HCT116 (cell line): ENCODE measurements at regions not wholly inside any gene's neighbourhood (a gene's known extent, or its start where the extent isn't known, plus 50 kb on each side); places are given as distances from the start of the nearest gene placed in this dataset.

Experiments
- ATAC-seq: fragments of 200-7000 bp; cut with Tn5 transposase; 2 replicates; pipeline ENCODE4 v1.9.1; 2020; ENCODE audit warnings: mild to moderate bottlenecking, moderate library complexity
- BruUV-seq: library from RNA; stranded (reverse); fragments of 400-500 nt; replicated peaks from 2 replicates; lab custom pipeline; 2021; lab: Mats Ljungman, UMichigan
- CTCF ChIA-PET: fragments of 300-600 bp; sonication (Branson Sonifier 250); formaldehyde crosslinking; loops from one replicate; lab custom pipeline; 2021; ENCODE audit warnings: antibody characterized with exemption; lab: Charles Lee
- POLR2A ChIA-PET: fragments of 300-600, 350-600 bp; sonication (Branson Sonifier 250); formaldehyde crosslinking; loops from one replicate; lab custom pipeline; 2021; ENCODE audit warnings: antibody characterized with exemption; lab: Charles Lee
- RAD21 ChIA-PET, 2 experiments: fragments of 300-600 bp; sonication (Branson Sonifier 250); formaldehyde crosslinking; loops; one replicate each; lab custom pipeline; 2023; ENCODE audit warnings: low total read pairs in 2 of 2; ENCODE audit not compliant: uncharacterized antibody in 2 of 2, unreplicated experiment in 2 of 2, low non-redundant PET in 1 of 2; lab: Charles Lee
- DNase-seq: peaks from one replicate; pipeline ENCODE4 v3.0.0-alpha.2; 2010; ENCODE audit warnings: low read depth, low spot score
- H2AFZ ChIP-seq: fragments of 200-600 bp; shearing (Covaris generic), sonication (generic); 2 replicates; pipeline ENCODE4 v1.6.1; 2017; ENCODE audit warnings: low read depth, mixed run types, mixed read lengths, antibody characterized with exemption, low read length; ENCODE audit not compliant: poor library complexity, severe bottlenecking
- H3K27ac ChIP-seq: 2 replicates; pipeline ENCODE4 v1.5.1; 2012; ENCODE audit warnings: low read depth, low read length
- H3K27me3 ChIP-seq: fragments of 200-600 bp; sonication (generic); 2 replicates; pipeline ENCODE4 v1.6.1; 2016; ENCODE audit warnings: mixed run types, low read length, mixed read lengths; ENCODE audit not compliant: insufficient read depth
- H3K36me3 ChIP-seq, 2 experiments: fragments of 200-500 bp in 1 of 2; fragments of 200-600 bp in 1 of 2; sonication (Bioruptor generic) in 1 of 2; sonication (generic) in 1 of 2; 2 replicates each; pipeline versions ENCODE4 v1.5.1 to v1.6.1; 2014 to 2016; ENCODE audit warnings: low read length in 2 of 2, inconsistent platforms in 1 of 2, mixed read lengths in 1 of 2, mixed run types in 1 of 2; ENCODE audit not compliant: insufficient read depth in 2 of 2, control insufficient read depth in 1 of 2
- H3K4me1 ChIP-seq, 2 experiments: fragments of 200-600 bp in 1 of 2; sonication (generic) in 1 of 2; 2 replicates each; pipeline versions ENCODE4 v1.5.1 to v1.6.1; 2012 to 2017; ENCODE audit warnings: low read length in 2 of 2, inconsistent platforms in 1 of 2, mild to moderate bottlenecking in 1 of 2, mixed read lengths in 1 of 2, mixed run types in 1 of 2, moderate library complexity in 1 of 2; ENCODE audit not compliant: insufficient read depth in 2 of 2, control insufficient read depth in 1 of 2
- H3K4me2 ChIP-seq: fragments of 200-600 bp; sonication (generic); 2 replicates; pipeline ENCODE4 v1.6.1; 2017; ENCODE audit warnings: mixed run types, low read length, mixed read lengths
- H3K4me3 ChIP-seq, 2 experiments: fragments of 200-600 bp in 1 of 2; sonication (generic) in 1 of 2; replicated peaks in 1 of 2; 2 replicates each; pipeline ENCODE4 v1.5.1; 2011 to 2016; ENCODE audit warnings: low read length in 2 of 2, control low read depth in 1 of 2, low read depth in 1 of 2, mild to moderate bottlenecking in 1 of 2, mixed read lengths in 1 of 2, mixed run types in 1 of 2
- H3K79me2 ChIP-seq: fragments of 200-600 bp; sonication (generic); 2 replicates; pipeline ENCODE4 v1.6.1; 2017; ENCODE audit warnings: mild to moderate bottlenecking, mixed run types, low read length, moderate library complexity, mixed read lengths; ENCODE audit not compliant: insufficient read depth
- H3K9ac ChIP-seq: fragments of 200-600 bp; sonication (generic); 2 replicates; pipeline ENCODE4 v1.6.1; 2016; ENCODE audit warnings: low read length, mixed read lengths
- H3K9me2 ChIP-seq: fragments of 200-600 bp; sonication (generic), shearing (Covaris generic); 2 replicates; pipeline ENCODE4 v1.6.1; 2017; ENCODE audit warnings: mixed run types, mild to moderate bottlenecking, moderate library complexity; ENCODE audit not compliant: insufficient read depth
- H3K9me3 ChIP-seq, 2 experiments: fragments of 200-500 bp in 1 of 2; fragments of 200-600 bp in 1 of 2; sonication (Bioruptor generic) in 1 of 2; sonication (generic) in 1 of 2; 2 replicates each; pipeline ENCODE4 v1.6.1; 2014 to 2017; ENCODE audit warnings: low read length in 2 of 2, mixed read lengths in 2 of 2, inconsistent platforms in 1 of 2, low read depth in 1 of 2, mild to moderate bottlenecking in 1 of 2, mixed run types in 1 of 2, moderate library complexity in 1 of 2; ENCODE audit not compliant: control insufficient read depth in 1 of 2, insufficient read depth in 1 of 2
- H4K20me1 ChIP-seq: fragments of 200-600 bp; sonication (generic), shearing (Covaris generic); 2 replicates; pipeline ENCODE4 v1.6.1; 2017; ENCODE audit warnings: mixed run types, mild to moderate bottlenecking, moderate library complexity; ENCODE audit not compliant: insufficient read depth
- CBX3 ChIP-seq: IDR thresholded peaks from 2 replicates; pipeline ENCODE4 v1.6.1; 2012; ENCODE audit warnings: low read depth
- CEBPB ChIP-seq: IDR thresholded peaks from 2 replicates; pipeline ENCODE4 v1.6.1; 2012; ENCODE audit warnings: low read depth
- EGR1 ChIP-seq: IDR thresholded peaks from 2 replicates; pipeline ENCODE4 v1.6.1; 2012; ENCODE audit warnings: low read depth
- ELF1 ChIP-seq: IDR thresholded peaks from 2 replicates; pipeline ENCODE4 v1.6.1; 2012; ENCODE audit warnings: low read depth, borderline replicate concordance
- EZH2 ChIP-seq: fragments of 200-600 bp; sonication (generic); IDR thresholded peaks from 2 replicates; pipeline ENCODE4 v1.6.1; 2017; ENCODE audit warnings: antibody characterized with exemption, mixed run types
- EZH2phosphoT487 ChIP-seq: fragments of 200-600 bp; IDR thresholded peaks from 2 replicates; pipeline ENCODE4 v1.6.1; 2018; ENCODE audit warnings: antibody characterized with exemption, borderline replicate concordance
- FOSL1 ChIP-seq: IDR thresholded peaks from 2 replicates; pipeline ENCODE4 v1.6.1; 2012; ENCODE audit warnings: low read depth
- JUND ChIP-seq: IDR thresholded peaks from 2 replicates; pipeline ENCODE4 v1.6.1; 2012
- POLR2A ChIP-seq: IDR thresholded peaks from 2 replicates; pipeline ENCODE4 v1.7.0; 2011; ENCODE audit warnings: borderline replicate concordance; ENCODE audit not compliant: insufficient read depth, insufficient read length; ENCODE audit errors: extremely low read depth
- POLR2AphosphoS5 ChIP-seq: IDR thresholded peaks from 2 replicates; pipeline ENCODE4 v1.6.1; 2011; ENCODE audit warnings: mild to moderate bottlenecking, low read depth, low read length, moderate library complexity
- SRF ChIP-seq: IDR thresholded peaks from 2 replicates; pipeline ENCODE4 v1.6.1; 2012; ENCODE audit warnings: low read depth
- TCF7L2 ChIP-seq: IDR thresholded peaks from 2 replicates; pipeline ENCODE4 v1.7.0; 2011; ENCODE audit warnings: borderline replicate concordance, inconsistent platforms; ENCODE audit not compliant: insufficient read depth, insufficient read length; ENCODE audit errors: extremely low read depth
- YY1 ChIP-seq: IDR thresholded peaks from 2 replicates; pipeline ENCODE4 v1.6.1; 2011; ENCODE audit warnings: low read length, low read depth, moderate library complexity, mild to moderate bottlenecking; ENCODE audit not compliant: insufficient replicate concordance; ENCODE audit errors: extremely low read depth
- ZNF274 ChIP-seq: fragments of 200-500 bp; sonication (Bioruptor generic); IDR thresholded peaks from 2 replicates; pipeline ENCODE4 v1.6.1; 2014; ENCODE audit warnings: mild to moderate bottlenecking, low read depth, low read length, inconsistent platforms
- intact Hi-C: fragments of 100-400 bp; cut with micrococcal nuclease; formaldehyde crosslinking; loops from 2 replicates; pipeline ENCODE4 v1.10.0; 2022
- TF ChIP-seq, protein P1 (sequence below): IDR thresholded peaks from 2 replicates; pipeline ENCODE4 v1.6.1; 2012
- TF ChIP-seq, protein P2 (sequence below): IDR thresholded peaks from 2 replicates; pipeline ENCODE4 v1.6.1; 2011; ENCODE audit warnings: mild to moderate bottlenecking, low read length, moderate library complexity; ENCODE audit not compliant: insufficient replicate concordance; ENCODE audit errors: extremely low read depth
- TF ChIP-seq, protein P3 (sequence below): IDR thresholded peaks from 2 replicates; pipeline ENCODE4 v1.6.1; 2012; ENCODE audit warnings: low read depth
- TF ChIP-seq, protein P4 (sequence below), 3 experiments: fragments of 200-600 bp in 1 of 3; sonication (generic) in 1 of 3; IDR thresholded peaks in 2 of 3; conservative IDR thresholded peaks in 1 of 3; 2 replicates each; pipeline ENCODE4 v1.5.1; 2012 to 2017; ENCODE audit warnings: low read depth in 2 of 3, low read length in 2 of 3, antibody characterized with exemption in 1 of 3, borderline replicate concordance in 1 of 3, control low read depth in 1 of 3, mild to moderate bottlenecking in 1 of 3, mixed read lengths in 1 of 3, mixed run types in 1 of 3, moderate library complexity in 1 of 3; ENCODE audit not compliant: insufficient read depth in 1 of 3
- TF ChIP-seq, protein P5 (sequence below): IDR thresholded peaks from 2 replicates; pipeline ENCODE4 v1.6.1; 2012

DNA sequence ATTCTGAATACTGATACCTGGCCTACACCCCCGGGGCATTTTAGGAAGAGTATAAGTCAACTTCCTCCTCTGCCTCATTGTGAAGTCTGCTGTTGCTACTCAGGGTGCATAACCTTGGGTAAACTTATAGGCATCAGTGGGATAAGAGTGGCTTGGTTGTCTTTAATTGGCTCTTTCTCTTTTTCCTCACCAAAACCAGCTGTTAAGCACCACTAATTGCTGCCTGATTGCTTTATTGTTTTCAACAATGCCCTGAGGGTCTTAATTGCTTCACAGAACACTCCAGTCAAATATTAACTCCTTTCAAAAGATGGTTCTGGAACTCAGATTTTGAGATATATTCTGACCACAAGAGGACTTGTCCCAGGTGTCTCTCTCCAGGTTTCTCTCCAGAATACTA lies 337.0 kb upstream of the MAGEB16 start:
- DNase-seq = no peak
- intact Hi-C loops = no loop called here
- no peaks in the 10 kb centered on the region for H4K20me1 ChIP-seq
- H3K27ac ChIP-seq = no peak overlapping the region
- POLR2A ChIA-PET = no interaction called here
- RAD21 ChIA-PET = no interaction called here
- no peaks in the 10 kb centered on the region for H3K9me3 ChIP-seq
- no TSS peak for BruUV-seq
- no peak overlapping the region for H3K4me3 ChIP-seq
- no peak for TF ChIP-seq YY1
- TF ChIP-seq, protein P1, sequence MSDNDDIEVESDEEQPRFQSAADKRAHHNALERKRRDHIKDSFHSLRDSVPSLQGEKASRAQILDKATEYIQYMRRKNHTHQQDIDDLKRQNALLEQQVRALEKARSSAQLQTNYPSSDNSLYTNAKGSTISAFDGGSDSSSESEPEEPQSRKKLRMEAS = no peak
- TF ChIP-seq ZNF274 = no peak
- TF ChIP-seq POLR2AphosphoS5 = no peak
- TF ChIP-seq EZH2phosphoT487 = no peak
- TF ChIP-seq, protein P2, sequence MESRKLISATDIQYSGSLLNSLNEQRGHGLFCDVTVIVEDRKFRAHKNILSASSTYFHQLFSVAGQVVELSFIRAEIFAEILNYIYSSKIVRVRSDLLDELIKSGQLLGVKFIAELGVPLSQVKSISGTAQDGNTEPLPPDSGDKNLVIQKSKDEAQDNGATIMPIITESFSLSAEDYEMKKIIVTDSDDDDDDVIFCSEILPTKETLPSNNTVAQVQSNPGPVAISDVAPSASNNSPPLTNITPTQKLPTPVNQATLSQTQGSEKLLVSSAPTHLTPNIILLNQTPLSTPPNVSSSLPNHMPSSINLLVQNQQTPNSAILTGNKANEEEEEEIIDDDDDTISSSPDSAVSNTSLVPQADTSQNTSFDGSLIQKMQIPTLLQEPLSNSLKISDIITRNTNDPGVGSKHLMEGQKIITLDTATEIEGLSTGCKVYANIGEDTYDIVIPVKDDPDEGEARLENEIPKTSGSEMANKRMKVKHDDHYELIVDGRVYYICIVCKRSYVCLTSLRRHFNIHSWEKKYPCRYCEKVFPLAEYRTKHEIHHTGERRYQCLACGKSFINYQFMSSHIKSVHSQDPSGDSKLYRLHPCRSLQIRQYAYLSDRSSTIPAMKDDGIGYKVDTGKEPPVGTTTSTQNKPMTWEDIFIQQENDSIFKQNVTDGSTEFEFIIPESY = no peak
- TF ChIP-seq, protein P3, sequence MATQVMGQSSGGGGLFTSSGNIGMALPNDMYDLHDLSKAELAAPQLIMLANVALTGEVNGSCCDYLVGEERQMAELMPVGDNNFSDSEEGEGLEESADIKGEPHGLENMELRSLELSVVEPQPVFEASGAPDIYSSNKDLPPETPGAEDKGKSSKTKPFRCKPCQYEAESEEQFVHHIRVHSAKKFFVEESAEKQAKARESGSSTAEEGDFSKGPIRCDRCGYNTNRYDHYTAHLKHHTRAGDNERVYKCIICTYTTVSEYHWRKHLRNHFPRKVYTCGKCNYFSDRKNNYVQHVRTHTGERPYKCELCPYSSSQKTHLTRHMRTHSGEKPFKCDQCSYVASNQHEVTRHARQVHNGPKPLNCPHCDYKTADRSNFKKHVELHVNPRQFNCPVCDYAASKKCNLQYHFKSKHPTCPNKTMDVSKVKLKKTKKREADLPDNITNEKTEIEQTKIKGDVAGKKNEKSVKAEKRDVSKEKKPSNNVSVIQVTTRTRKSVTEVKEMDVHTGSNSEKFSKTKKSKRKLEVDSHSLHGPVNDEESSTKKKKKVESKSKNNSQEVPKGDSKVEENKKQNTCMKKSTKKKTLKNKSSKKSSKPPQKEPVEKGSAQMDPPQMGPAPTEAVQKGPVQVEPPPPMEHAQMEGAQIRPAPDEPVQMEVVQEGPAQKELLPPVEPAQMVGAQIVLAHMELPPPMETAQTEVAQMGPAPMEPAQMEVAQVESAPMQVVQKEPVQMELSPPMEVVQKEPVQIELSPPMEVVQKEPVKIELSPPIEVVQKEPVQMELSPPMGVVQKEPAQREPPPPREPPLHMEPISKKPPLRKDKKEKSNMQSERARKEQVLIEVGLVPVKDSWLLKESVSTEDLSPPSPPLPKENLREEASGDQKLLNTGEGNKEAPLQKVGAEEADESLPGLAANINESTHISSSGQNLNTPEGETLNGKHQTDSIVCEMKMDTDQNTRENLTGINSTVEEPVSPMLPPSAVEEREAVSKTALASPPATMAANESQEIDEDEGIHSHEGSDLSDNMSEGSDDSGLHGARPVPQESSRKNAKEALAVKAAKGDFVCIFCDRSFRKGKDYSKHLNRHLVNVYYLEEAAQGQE = no peak
- TF ChIP-seq CEBPB = no peak
- TF ChIP-seq TCF7L2 = no peak
- TF ChIP-seq, protein P4, sequence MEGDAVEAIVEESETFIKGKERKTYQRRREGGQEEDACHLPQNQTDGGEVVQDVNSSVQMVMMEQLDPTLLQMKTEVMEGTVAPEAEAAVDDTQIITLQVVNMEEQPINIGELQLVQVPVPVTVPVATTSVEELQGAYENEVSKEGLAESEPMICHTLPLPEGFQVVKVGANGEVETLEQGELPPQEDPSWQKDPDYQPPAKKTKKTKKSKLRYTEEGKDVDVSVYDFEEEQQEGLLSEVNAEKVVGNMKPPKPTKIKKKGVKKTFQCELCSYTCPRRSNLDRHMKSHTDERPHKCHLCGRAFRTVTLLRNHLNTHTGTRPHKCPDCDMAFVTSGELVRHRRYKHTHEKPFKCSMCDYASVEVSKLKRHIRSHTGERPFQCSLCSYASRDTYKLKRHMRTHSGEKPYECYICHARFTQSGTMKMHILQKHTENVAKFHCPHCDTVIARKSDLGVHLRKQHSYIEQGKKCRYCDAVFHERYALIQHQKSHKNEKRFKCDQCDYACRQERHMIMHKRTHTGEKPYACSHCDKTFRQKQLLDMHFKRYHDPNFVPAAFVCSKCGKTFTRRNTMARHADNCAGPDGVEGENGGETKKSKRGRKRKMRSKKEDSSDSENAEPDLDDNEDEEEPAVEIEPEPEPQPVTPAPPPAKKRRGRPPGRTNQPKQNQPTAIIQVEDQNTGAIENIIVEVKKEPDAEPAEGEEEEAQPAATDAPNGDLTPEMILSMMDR (IDR thresholded peaks at IDR 0.05 in 2 of 3, conservative IDR thresholded peaks at IDR 0.05 in 1 of 3; ENCODE audit: borderline replicate concordance in 1 of 3, insufficient read depth in 1 of 3, low read depth in 2 of 3, low read length in 2 of 3) = no peak
- TF ChIP-seq EGR1 = no peak
- TF ChIP-seq EZH2 = no peak
- TF ChIP-seq CBX3 = no peak
- TF ChIP-seq POLR2A = no peak
- TF ChIP-seq FOSL1 = no peak
- no peak for TF ChIP-seq SRF
- TF ChIP-seq, protein P5, sequence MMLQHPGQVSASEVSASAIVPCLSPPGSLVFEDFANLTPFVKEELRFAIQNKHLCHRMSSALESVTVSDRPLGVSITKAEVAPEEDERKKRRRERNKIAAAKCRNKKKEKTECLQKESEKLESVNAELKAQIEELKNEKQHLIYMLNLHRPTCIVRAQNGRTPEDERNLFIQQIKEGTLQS = no peak
- no peak for TF ChIP-seq JUND
- no peak for TF ChIP-seq ELF1
- TF ChIP-seq, all 23 proteins: peak for 0
- Histone ChIP-seq H3K36me3 (no peaks in the 10 kb centered on the region), H3K9ac (no peak overlapping the region), H3K79me2 (no peaks in the 10 kb centered on the region), H3K4me1 (no peaks in the 10 kb centered on the region), H3K27me3 (no peaks in the 10 kb centered on the region), H3K4me2 (no peak overlapping the region), H3K9me2 (no peaks in the 10 kb centered on the region), H2AFZ (no peak overlapping the region)
- CTCF ChIA-PET = no interaction called here
- ATAC-seq = no peak
